Gastroesophageal sphincter (tissue), 3 donors: ENCODE measurements at regions not wholly inside any gene's neighbourhood (a gene's known extent, or its start where the extent isn't known, plus 50 kb on each side); places are given as distances from the start of the nearest gene placed in this dataset.

ENCODE experiments used
- CTCF ChIP-seq, 4 experiments: fragments of 200-600 bp in 2 of 4; fragments of 450-650 bp in 2 of 4; sonication (generic) in 1 of 4; IDR thresholded peaks; one replicate each; pipeline ENCODE4 v1.5.1; 2017 to 2019; ENCODE audit warnings: antibody characterized with exemption in 4 of 4, mild to moderate bottlenecking in 2 of 4, moderate library complexity in 2 of 4
- POLR2A ChIP-seq, 2 donors: fragments of 450-650 bp; IDR thresholded peaks; one replicate each; pipeline ENCODE4 v1.6.1; 2017; ENCODE audit warnings: antibody characterized with exemption in 2 of 2, mild to moderate bottlenecking in 2 of 2, moderate library complexity in 1 of 2
- POLR2AphosphoS5 ChIP-seq: sonication (generic); formaldehyde crosslinking; IDR thresholded peaks from one replicate; pipeline ENCODE4 v1.6.1; 2017; ENCODE audit warnings: antibody characterized with exemption

- TF ChIP-seq CTCF (IDR thresholded peaks at IDR 0.05): no peak
- TF ChIP-seq POLR2AphosphoS5: no peak
- TF ChIP-seq POLR2A (IDR thresholded peaks at IDR 0.05): no peak
Measured at GRCh38 chr22:48434156-48434867, 1393.4 kb downstream of the BRD1 start.
